ENCODE measurements at regions not wholly inside any gene's neighbourhood (a gene's known extent, or its start where the extent isn't known, plus 50 kb on each side); places are given as distances from the start of the nearest gene placed in this dataset.

DNA sequence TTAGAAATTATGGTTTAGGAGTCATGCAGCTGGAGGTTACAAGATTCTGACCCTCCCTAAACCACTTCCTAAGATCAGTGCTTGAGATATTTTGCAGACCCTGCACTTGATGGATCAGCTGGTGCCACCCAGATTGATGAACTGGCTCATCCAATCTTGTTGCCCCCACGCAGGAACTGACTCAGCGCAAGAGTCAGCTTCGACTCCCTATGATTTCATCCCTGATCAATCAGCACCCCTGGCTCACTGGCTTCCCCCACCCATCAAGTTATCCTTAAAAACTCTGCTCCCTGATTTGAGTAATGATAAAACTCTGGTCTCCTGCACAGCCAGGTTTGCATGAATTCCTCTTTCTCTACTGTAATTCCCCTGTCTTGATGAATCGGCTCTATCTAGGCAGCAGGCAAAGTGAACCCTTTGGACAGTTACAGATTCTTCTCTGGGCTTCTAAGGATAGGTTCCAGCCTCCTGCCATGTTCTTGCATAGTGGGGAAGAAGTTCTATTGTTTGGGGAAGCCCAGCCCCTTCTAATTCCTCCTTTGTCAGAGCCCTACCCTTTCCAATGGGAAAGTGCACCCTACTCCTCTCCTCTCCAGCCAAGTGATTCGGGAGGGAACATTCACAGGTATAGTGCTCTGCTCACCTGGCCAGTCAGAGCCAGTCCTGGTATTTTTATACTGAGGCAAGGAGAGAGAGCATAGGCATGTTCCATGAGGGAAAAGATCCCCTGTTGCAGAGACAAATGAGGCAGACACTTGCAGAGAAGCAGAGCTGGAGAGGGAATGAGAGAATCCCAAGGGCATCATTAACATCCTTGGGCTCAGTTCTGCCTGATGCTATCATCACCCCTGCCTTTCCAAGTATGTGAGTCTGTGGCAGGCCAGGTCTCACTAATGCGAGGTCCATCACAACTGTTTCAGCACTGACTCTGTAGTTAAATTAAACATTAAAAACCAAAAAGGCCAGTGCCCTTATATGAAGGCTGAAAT is 224.4 kb upstream of the GALNT17 start:
- DNase-seq (ENCODE audit: low read depth) = no peak

- DNase-seq (ENCODE audit: low read depth) = no peak
Measured at GRCh38 chr7:70913924-70914323, 218.0 kb upstream of the GALNT17 start.

DNA sequence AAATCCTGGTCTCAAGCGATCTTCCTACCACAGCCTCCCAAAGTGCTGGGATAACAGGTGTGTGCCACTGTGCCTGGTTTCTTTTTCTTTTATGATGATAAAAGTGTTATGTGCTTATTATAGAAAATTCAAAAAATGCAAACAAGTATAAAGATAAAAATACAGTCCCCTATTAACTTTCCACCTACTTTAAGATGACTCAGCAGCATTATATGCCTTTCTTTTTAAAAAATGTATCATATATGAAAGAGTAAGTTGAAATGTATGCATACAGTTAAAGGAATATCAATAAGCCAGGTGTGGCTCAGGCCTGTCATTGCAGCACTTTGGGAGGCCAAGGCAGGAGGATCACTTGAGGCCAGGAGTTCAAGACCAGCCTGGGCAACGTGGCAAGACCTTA is 216.9 kb upstream of the GALNT17 start:
- DNase-seq (ENCODE audit: low read depth) = no peak

- DNase-seq (ENCODE audit: low read depth) = no peak
Measured at GRCh38 chr7:70919481-70920073, 212.4 kb upstream of the GALNT17 start.

GRCh38 chr7:70920876-70921275 is 211.1 kb upstream of the GALNT17 start:
- no peak for DNase-seq (ENCODE audit: low read depth)

DNA sequence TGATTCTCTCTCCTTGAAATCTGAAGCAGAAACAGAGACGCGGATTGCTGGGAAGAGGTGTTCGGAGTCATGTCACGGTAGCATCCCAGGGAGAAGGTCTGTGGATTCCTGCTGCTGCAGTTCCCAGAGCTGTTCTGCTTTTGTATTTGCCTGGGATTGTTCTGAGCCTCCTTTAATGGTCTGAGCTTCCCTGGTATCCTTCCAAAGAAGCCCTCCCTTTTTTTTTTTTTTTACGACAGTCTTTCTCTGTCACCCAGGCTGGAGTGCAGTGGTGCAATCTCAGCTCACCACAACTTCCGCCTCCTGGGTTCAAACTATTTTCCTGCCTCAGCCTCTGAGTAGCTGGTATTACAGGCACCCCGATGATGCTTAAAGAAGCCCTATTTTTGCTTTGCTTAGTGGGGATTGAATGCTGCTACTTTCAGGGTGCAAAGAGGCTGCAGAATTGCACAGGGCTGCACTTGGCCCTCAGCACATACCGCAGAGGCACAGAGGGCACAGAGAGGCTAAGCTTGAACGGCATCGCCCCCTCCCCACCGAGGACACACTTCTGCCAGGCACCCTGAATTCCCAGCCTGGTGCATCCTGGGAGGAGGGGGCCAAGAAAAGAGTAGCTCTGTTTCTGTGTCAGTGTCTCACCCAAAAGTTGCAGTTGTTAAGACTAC is 208.6 kb upstream of the GALNT17 start:
- no peak for DNase-seq (ENCODE audit: low read depth)

DNA sequence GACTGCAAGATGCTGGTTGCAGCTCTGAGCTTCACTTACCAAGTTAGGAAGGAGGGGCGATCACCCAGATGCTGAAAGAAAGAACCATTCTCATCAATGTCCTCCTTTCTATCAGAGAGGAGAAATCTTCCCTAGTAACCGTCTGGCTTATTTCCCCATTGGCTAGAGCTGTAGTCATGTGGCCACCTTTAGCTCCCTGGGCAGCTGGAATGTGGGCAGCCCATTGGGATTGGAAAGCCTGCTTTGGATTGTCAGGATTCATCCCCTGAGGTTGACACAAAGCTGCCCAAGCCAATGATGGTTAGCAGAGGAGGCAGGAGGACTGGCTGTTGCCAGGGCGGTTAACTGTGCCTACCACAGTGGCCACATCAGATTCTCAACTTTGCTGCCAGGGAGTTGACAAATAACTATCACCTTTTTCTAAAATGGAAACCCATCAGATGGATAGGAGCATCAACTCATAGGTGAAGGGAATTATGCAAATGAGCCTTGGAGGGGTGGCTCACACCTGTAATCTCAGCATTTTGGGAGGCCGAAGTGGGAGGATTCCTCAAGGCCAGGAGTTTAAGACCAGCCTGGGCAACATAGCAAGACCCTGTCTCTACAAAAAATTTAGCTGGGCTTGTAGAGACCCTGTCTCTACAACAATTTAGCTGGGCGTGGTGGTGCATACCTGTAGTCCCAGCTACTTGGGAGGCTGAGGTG is 206.4 kb upstream of the GALNT17 start:
- no peak for DNase-seq (ENCODE audit: low read depth)

DNA sequence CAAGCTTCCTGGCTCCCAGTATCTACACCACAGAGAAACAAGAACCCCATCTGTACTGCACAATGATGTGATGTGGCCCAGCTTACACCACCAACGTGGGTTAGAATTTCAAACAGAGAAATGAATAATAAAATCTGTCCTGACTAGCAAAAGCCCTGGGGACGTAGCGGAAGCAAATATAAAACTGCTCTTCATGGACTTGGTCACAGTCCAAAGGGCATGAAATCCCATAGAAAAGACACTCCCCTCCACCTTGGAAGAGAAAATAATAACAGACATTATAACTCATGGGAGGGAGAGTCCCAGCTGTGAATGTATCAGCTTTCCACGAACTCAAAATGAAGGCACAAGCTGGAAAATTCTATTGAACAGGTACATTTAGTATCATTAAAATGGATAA is 205.3 kb upstream of the GALNT17 start:
- DNase-seq (ENCODE audit: low read depth) = no peak

- no peak for DNase-seq (ENCODE audit: low read depth)
Measured at GRCh38 chr7:70935311-70935710, 196.6 kb upstream of the GALNT17 start.

GRCh38 chr7:70935854-70936253 is 196.1 kb upstream of the GALNT17 start:
- no peak for DNase-seq (ENCODE audit: low read depth)

DNA sequence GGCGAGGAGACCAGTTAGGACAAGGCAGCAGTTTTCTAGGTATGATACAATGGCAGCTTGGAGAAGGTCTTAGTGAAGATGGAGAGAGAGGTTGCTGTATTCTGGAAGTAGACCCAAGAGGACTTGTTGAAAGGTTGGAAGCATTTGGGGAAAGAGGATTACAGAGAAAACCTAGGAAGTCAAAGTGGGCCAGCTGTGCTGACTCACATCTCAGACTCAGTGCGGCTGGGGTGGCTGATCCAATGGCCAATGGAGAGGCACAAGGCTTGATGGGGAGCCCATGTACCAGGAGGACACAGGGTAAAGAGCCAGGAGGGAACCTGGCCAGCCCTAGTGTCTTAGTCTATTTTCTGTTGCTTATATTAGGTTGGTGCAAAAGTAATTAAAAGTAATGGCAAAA is 194.5 kb upstream of the GALNT17 start:
- DNase-seq (ENCODE audit: low read depth) = no peak

GRCh38 chr7:70940597-70940996 is 191.3 kb upstream of the GALNT17 start:
- DNase-seq (ENCODE audit: low read depth) = no peak

DNA sequence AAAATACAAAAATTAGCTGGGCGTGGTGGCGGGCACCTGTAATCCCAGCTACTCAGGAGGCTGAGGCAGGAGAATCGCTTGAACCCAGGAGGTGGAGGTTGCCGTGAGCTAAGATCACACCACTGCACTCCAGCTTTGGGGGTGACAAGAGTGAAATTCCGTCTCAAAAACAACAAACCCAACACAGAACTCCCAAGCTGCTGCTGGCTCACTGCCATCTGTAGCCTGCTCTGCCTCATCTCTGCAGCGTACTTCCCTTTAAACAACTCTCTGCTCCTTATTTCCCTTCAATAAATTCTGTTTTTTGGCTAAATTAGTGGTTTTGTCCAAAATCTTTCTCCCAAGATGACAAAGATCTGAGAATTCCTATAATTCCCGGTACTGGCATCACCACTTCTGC is 189.2 kb upstream of the GALNT17 start:
- no peak for DNase-seq (ENCODE audit: low read depth)

DNA sequence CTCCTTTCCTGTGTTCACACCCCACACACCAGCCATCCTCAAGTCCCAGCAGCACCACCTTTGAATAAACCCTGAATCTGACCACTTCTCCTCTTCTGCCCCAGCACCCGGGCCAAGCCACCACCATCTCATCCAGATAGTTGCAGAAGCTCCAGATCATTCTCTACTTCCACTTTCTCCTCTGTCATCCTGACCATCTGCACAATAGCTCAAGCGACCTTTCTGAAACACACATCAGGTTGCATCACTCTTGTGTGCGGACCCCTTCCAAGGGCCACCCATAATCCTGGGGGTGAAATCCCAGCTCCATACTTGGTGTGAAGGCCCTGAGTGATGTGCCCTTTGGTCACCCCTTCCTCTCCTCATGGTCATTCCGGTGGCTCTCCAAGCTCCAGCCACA is 187.4 kb upstream of the GALNT17 start:
- DNase-seq (ENCODE audit: low read depth) = no peak

DNA sequence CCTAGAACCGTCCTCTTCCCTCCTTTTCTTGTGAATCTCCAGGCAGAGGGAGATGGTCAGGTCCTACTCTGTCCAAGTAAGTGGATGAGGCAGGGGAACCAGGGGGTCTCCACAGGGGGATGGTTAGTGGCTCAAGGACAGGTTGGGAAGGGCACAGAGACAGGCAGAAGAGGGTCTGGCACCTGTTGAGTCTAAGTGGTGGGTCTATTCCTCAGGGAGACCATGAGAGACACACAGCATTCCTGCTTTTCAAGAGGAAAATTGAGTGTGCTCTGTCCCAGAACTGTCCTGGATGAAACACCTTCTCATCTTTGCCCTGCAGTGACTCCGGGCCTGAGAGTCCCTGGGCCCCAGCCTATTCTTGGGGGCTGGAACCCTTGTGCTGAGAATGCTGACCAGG is 184.8 kb upstream of the GALNT17 start:
- no peak for DNase-seq (ENCODE audit: low read depth)

DNA sequence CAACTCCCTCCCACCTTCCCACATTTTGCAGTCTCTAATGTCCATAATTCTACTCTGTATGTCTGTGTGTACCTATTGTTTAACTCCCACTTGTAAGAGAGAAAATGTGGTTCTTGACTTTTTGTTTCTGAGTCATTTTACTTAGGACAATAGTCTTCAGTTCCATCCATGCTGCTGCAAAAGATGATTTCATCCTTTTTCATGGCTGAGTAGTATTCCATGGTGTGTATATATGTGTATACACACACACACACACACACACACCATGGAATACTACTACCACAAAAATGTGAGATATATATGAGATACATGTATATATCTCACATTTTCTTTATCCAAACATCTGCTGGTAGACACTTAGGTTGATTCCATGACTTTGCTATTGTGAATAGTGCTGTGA is 182.1 kb upstream of the GALNT17 start:
- DNase-seq (ENCODE audit: low read depth) = no peak

DNA sequence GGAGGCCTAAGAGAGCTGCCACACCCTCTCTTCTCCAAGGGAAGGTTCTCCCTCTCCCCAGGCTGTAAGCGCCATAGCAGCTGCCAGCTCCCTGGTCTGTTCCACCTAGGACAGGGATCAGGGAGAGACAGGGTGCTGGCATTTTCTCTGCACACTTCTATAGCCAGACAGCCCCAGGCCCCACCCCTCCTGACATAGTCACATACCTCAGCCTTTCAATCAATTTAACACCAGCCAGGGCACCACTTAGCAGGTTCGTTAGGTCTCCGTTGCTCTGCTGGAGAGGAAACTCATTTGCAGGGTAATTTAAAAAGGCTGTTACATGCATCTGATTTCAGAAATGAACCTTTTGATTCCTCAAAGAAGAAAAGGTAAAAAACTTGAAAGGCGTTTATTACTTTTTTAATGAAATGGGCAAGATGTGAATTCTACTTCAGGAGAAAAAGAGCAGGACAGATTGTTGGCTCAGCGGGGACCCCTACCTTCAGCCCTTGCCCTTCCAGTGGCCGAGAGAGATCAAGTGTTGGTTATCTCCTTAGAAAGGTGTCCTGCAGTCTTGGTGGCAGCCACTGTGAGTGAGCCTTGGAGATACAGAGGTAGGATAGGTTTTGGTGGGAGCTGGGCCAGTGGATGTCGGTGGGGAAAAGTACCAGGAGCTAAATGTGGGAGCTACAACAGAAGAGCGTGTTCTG is 180.5 kb upstream of the GALNT17 start:
- no peak for DNase-seq (ENCODE audit: low read depth)

GRCh38 chr7:70952311-70952710 is 179.6 kb upstream of the GALNT17 start:
- no peak for DNase-seq (ENCODE audit: low read depth)

- DNase-seq (ENCODE audit: low read depth) = no peak
Measured at GRCh38 chr7:70953331-70953741, 178.6 kb upstream of the GALNT17 start.

DNA sequence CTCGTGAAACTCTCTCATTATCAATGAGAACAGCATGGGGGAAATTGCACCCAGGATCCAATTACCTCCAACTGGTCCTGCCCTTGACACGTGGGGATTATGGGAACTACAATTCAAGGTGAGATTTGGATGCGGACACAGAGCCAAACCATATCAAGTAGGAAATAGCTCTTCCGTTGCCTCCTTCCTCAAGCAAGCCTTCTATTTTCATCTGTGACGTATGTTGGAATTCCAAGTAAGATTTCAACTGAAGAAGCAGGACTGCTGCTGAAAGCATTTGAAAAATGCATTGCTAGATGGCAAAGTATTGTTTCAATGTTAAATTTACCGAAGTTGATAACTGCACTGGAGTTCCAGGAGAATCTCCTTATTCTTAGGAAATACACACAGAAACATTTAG is 178.1 kb upstream of the GALNT17 start:
- DNase-seq (ENCODE audit: low read depth) = no peak

- DNase-seq (ENCODE audit: low read depth) = no peak
Measured at GRCh38 chr7:70972693-70973092, 159.3 kb upstream of the GALNT17 start.

DNA sequence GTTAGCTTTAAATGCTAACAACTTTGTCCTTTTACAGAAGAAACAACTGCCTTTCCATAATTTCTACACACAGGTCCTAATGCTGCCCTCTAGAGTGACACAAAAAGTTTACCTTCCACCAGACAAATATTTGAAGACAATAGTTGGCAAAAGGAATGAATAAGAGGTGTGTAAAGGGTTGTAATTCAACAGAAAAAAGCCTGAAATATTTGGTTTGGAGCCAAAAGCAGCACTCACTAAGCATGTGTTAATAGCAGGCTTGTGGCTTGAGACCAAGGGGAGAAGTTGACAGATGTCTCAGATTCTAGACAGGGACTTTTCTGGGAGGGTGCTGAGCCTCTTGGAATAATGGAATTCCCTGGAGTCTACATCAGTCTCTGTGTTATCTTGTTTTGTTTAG is 156.2 kb upstream of the GALNT17 start:
- no peak for DNase-seq (ENCODE audit: low read depth)

Data from activated gamma-delta T cell treated with anti-CD3 and anti-CD28 coated beads, Interleukin-2, amount 50 U/mL, for 16 hours (primary cell).